SU-DHL-6 (cell line): ENCODE measurements at regions not wholly inside any gene's neighbourhood (a gene's known extent, or its start where the extent isn't known, plus 50 kb on each side); places are given as distances from the start of the nearest gene placed in this dataset.

Source experiments
- EZH2phosphoT487 ChIP-seq: fragments of 200-600 bp; sonication (generic), shearing (Covaris generic); conservative IDR thresholded peaks from 2 replicates; pipeline ENCODE4 v1.6.1; 2018; ENCODE audit warnings: mild to moderate bottlenecking, antibody characterized with exemption, low read length, moderate library complexity, mixed read lengths
- TF ChIP-seq, protein P1 (sequence below): fragments of 200-600 bp; sonication (generic); IDR thresholded peaks from one replicate; pipeline ENCODE4 v1.5.1; 2017; ENCODE audit warnings: antibody characterized with exemption, mild to moderate bottlenecking, low read length, moderate library complexity; ENCODE audit not compliant: insufficient read depth, poor library complexity, severe bottlenecking

GRCh38 chr5:77920359-77921058 lies 144.4 kb upstream of the TBCA start:
- TF ChIP-seq, protein P1, sequence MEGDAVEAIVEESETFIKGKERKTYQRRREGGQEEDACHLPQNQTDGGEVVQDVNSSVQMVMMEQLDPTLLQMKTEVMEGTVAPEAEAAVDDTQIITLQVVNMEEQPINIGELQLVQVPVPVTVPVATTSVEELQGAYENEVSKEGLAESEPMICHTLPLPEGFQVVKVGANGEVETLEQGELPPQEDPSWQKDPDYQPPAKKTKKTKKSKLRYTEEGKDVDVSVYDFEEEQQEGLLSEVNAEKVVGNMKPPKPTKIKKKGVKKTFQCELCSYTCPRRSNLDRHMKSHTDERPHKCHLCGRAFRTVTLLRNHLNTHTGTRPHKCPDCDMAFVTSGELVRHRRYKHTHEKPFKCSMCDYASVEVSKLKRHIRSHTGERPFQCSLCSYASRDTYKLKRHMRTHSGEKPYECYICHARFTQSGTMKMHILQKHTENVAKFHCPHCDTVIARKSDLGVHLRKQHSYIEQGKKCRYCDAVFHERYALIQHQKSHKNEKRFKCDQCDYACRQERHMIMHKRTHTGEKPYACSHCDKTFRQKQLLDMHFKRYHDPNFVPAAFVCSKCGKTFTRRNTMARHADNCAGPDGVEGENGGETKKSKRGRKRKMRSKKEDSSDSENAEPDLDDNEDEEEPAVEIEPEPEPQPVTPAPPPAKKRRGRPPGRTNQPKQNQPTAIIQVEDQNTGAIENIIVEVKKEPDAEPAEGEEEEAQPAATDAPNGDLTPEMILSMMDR = no peak
- TF ChIP-seq EZH2phosphoT487 = no peak
